ENCODE measurements at regions not wholly inside any gene's neighbourhood (a gene's known extent, or its start where the extent isn't known, plus 50 kb on each side); places are given as distances from the start of the nearest gene placed in this dataset.
A peak's percentile ranks its signal among the peaks of the same experiment; 100 is the strongest.

- H3K27ac ChIP-seq = peak overlapping the region in 2 of 21 experiments; percentile 47 to 56
- H3K4me3 ChIP-seq = no peak overlapping the region
Measured at GRCh38 chr1:184298440-184299405, 88.1 kb upstream of the C1orf21 start.

DNA sequence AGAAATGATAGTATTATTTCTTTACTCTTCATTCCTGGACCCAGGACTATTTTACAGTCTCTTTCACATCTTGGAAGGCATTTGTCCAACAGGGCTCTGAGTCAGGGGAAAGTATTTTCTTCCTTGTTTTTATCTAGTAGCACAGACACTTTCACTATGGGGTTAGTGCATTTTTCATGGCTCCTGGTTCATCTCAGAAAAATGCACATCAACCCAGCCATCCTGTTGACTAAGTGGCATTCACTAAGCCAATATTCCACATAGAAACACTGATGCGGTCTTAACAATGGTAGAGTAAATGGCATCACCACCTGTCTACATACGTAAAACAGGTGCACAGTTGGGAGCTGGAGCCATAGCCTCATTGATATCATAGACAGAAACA lies 87.4 kb upstream of the C1orf21 start:
- H3K27ac ChIP-seq = no peak overlapping the region
- no peak overlapping the region for H3K4me3 ChIP-seq

DNA sequence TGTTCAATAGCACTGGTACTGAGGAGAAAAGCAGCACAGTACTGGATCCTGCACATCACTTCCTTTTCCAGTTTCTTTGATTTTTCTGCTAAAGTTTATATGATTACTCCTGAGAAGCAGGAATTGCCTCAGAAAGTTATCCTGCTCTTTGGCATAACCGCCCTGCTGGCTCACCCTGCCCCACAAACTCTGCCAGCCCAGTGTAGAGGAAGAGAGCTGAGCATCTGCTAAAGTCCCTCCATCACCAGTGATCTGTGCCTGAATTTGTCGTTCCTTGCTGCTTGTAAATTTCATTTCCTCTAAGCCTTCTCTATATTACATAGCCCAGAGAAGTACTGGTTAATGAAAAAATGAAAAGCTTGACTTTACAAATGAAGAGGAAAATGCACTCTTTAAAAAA lies 87.0 kb upstream of the C1orf21 start:
- H3K27ac ChIP-seq = no peak overlapping the region
- H3K4me3 ChIP-seq = no peak overlapping the region

DNA sequence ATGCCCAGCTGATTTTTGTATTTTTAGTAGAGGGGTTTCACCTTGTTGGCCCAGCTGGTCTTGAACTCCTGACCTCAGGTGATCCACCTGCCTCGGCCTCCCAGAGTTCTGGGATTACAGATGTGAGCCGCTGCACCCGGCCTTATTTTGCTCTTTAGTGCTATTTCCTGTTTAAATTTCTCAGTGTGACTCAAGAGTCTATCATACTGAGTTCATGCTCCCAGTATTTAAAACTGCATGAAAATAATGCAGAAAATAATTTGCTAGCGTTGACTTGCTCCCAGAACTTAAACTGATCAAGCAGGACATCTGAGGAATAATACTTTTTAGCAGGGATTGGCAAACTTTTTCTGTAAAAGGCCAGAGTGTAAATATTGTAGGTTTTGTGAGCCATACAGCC lies 86.4 kb upstream of the C1orf21 start:
- Histone ChIP-seq H3K4me3 (no peak overlapping the region), H3K27ac (no peak overlapping the region)

- no peak overlapping the region for H3K4me3 ChIP-seq
- no peak overlapping the region for H3K27ac ChIP-seq
Measured at GRCh38 chr1:184301227-184301626, 85.6 kb upstream of the C1orf21 start.

GRCh38 chr1:184302346-184302745 lies 84.5 kb upstream of the C1orf21 start:
- no peak overlapping the region for H3K4me3 ChIP-seq
- no peak overlapping the region for H3K27ac ChIP-seq

- H3K4me3 ChIP-seq = no peak overlapping the region
- no peak overlapping the region for H3K27ac ChIP-seq
Measured at GRCh38 chr1:184310157-184310819, 76.5 kb upstream of the C1orf21 start.

- no peak overlapping the region for H3K27ac ChIP-seq
- no peak overlapping the region for H3K4me3 ChIP-seq
Measured at GRCh38 chr1:184311580-184311979, 75.2 kb upstream of the C1orf21 start.

DNA sequence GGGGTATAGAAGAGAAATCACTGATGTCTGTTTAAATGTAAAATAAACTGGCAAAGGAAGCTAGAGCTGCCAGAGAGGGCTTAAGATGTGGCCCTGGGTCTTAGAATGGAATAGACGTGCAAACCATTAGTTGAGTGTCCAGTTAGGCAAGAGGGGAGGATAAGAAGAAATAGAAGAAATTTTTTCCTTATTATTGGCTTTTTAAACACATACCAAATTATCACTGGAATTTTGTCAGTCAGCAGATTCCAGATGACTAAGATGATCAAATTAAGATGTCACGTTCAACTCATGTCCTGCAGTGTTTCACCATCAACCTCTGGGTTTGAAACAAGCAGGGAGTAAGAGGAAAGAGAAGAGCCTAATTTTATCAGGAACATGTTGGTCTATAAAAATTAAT lies 71.6 kb upstream of the C1orf21 start:
- H3K4me3 ChIP-seq = no peak overlapping the region

DNA sequence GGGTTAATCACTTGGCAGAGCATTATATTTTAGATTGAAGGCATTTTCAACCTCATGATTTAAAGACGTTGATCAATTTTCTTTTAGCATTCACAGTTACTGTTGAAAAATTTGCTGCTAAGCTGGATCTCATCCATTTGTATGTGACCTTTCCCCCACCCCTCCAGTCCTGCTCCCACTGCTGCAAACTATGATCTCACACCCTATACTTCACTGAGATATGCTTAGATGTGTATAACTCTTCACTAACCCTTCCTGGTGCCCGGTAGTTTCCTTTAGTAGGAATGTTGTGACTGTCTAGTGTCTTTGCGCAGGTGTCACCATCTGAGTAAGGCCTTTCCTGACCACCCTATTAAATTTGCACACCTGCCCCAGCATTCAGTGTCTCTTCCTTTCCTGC lies 67.0 kb upstream of the C1orf21 start:
- Histone ChIP-seq H3K27ac (no peak overlapping the region), H3K4me3 (no peak overlapping the region)

More for the DNA sequence above, 71.6 kb upstream of the C1orf21 start:
- peak overlapping the region in 3 of 21 experiments; percentile 18 to 51 (median 35) for H3K27ac ChIP-seq

- Histone ChIP-seq H3K27ac (no peak overlapping the region), H3K4me3 (no peak overlapping the region)
Measured at GRCh38 chr1:184322253-184322652, 64.6 kb upstream of the C1orf21 start.

GRCh38 chr1:184324972-184325371 lies 61.9 kb upstream of the C1orf21 start:
- no peak overlapping the region for H3K4me3 ChIP-seq
- no peak overlapping the region for H3K27ac ChIP-seq

DNA sequence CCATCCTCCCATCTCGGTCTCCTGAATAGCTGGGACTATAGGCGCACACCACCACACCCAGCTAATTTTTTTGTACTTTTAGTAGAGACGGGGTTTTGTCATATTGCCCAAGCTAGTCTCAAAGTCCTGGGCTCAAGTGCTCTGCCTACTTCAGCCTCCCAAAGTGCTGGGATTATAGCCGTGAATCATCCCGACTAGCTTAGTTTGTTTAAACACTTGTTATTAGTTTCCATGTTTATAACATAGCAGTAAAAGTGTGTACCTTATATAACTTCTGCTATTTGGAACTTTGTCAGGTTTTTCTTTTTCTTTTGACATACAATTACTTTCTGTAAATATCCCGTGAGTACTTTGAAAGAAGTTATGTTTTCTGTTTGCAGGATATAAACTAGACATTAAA lies 60.6 kb upstream of the C1orf21 start:
- Histone ChIP-seq H3K4me3 (no peak overlapping the region), H3K27ac (no peak overlapping the region)

DNA sequence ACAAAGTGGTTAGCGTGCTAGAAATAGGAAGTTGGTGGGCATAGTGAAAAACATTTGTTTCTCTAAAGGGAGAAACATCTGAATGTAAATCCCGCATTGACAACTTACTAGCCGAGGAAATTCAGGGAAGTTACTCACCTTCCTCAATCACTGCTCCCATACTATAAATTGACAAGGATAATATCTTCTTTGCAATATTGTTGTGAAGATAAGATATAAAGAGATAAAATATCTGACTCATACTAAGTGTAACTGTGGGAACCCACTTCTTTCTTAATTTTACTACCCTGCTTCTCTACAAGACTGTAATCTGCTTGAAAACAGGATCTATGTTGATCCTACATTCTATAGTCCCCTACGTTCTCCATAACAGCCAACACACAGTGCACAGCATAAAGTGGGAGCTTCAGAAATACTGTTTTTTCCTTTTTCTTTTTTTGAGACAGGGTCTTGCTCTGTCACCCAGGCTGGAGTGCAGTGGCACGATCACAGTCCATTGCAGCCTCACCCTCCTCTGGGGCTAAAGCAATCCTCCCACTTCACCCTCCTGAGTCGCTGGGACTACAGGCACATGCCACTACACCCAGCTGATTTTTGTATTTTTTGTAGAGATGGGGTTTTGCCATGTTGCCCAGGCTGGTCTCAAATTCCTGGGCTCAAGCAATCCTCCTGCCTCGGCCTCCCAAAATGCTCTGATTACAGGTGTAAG lies 57.4 kb upstream of the C1orf21 start:
- Histone ChIP-seq H3K27ac (no peak overlapping the region), H3K4me3 (no peak overlapping the region)

DNA sequence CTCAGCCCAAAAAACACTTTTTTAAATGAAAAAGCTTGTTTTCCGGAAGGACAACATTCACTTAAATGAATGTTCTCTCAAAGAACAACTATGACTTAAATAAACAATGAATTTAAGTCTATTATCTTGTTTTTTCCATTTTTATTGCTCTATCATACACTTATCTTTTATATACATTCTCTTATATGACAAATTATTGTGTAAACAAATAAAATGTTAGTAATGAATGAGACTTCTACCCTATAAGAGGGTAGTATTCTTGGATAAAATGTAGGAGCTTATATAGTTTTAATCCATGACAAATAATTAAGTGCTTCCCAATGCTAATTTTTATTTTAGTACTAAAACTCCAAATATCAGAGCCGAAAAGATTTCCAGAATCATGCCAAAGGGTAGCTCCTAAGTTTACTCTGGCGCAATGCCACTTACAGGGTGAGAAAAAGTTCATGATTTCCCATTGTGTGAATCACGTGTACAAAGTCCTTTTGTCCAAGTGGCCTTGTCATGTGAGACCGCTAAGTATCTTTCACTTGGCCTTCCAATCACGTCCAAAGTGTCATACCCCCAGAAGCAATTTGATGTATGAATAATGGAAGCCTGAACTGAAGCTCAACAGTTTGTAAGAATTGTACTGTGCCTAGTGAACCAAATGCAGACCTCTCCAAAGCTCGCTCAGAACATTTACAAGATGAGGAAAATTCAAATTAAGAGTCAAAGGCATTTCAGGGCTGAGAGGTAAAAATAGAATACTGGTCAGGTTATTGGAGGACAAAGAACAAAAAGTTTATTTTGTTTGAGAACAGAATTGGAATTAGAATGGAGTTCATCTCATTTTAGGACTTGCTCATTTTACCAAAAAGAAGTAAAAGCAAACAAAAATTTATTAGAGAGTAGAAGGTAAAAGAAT lies 56.6 kb upstream of the C1orf21 start:
- no peak overlapping the region for H3K4me3 ChIP-seq
- H3K27ac ChIP-seq = no peak overlapping the region

- no peak overlapping the region for H3K27ac ChIP-seq
Measured at GRCh38 chr1:184330875-184331274, 56.0 kb upstream of the C1orf21 start.

More at GRCh38 chr1:184330875-184331274, 56.0 kb upstream of the C1orf21 start:
- no peak overlapping the region for H3K4me3 ChIP-seq
